ENCODE measurements at regions not wholly inside any gene's neighbourhood (a gene's known extent, or its start where the extent isn't known, plus 50 kb on each side); places are given as distances from the start of the nearest gene placed in this dataset.
"Not testable (repeated sequence)": the region's sequence is repeated elsewhere in the genome, so short reads cannot be mapped to it uniquely, and the experiment has no call there.

DNA sequence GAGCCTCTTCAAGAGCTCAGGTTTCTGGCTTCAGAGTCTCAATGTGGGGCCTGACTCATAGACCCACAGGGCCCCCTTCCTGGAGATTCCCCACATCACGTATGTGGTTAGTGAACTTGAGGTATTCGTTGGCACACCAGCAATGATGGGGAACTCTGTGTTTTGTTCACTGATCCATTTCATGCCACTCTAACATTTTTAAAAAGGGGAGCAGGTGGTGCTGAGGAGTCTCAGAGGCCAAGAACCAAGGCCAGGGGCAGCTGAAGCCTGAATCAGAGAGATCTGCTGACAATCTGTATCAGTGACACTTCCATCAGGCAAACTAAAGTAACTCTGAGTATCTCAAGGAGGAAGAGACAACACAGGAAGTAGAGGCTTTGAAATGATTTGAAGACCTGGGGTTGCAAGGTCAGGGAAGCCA lies 323.4 kb downstream of the VRK1 start:
- no peak for DNase-seq (ENCODE audit: low read depth)
- TF ChIP-seq, protein P1, sequence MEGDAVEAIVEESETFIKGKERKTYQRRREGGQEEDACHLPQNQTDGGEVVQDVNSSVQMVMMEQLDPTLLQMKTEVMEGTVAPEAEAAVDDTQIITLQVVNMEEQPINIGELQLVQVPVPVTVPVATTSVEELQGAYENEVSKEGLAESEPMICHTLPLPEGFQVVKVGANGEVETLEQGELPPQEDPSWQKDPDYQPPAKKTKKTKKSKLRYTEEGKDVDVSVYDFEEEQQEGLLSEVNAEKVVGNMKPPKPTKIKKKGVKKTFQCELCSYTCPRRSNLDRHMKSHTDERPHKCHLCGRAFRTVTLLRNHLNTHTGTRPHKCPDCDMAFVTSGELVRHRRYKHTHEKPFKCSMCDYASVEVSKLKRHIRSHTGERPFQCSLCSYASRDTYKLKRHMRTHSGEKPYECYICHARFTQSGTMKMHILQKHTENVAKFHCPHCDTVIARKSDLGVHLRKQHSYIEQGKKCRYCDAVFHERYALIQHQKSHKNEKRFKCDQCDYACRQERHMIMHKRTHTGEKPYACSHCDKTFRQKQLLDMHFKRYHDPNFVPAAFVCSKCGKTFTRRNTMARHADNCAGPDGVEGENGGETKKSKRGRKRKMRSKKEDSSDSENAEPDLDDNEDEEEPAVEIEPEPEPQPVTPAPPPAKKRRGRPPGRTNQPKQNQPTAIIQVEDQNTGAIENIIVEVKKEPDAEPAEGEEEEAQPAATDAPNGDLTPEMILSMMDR (IDR thresholded peaks at IDR 0.05; ENCODE audit: control insufficient read depth, insufficient read depth, low read depth, low read length, missing control alignments), result no peak
- H3K4me3 ChIP-seq (ENCODE audit: control insufficient read depth, low read depth, low read length), result no peak overlapping the region

- TF ChIP-seq, protein P1 (IDR thresholded peaks at IDR 0.05; ENCODE audit: control insufficient read depth, insufficient read depth, low read depth, low read length, missing control alignments), result no peak
- DNase-seq (ENCODE audit: low read depth), result no peak
- no peak overlapping the region for H3K4me3 ChIP-seq (ENCODE audit: control insufficient read depth, low read depth, low read length)
Observed at GRCh38 chr14:97129639-97130038, 332.5 kb downstream of the VRK1 start.

DNA sequence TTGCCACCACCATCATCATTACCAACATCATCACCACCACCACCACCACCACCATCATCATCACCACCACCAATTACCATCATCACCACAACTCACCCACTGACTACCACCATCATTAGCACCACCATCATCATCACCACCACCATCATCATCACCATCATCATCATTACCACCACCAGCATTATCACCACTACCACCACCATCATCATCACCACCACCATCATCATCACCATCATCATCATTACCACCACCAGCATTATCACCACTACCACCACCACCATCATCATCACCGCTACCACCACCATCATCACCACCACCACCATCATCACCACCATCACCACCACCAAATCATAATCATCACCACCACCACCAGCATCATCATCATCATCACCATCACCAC lies 338.7 kb downstream of the VRK1 start:
- not testable (repeated sequence) for H3K4me3 ChIP-seq (ENCODE audit: control insufficient read depth, low read depth, low read length); DNase-seq (ENCODE audit: low read depth)

GRCh38 chr14:97137705-97138104 lies 340.5 kb downstream of the VRK1 start:
- TF ChIP-seq, protein P1 (IDR thresholded peaks at IDR 0.05; ENCODE audit: control insufficient read depth, insufficient read depth, low read depth, low read length, missing control alignments), result no peak
- DNase-seq (ENCODE audit: low read depth), result no peak
- no peak overlapping the region for H3K4me3 ChIP-seq (ENCODE audit: control insufficient read depth, low read depth, low read length)

- TF ChIP-seq, protein P1 (IDR thresholded peaks at IDR 0.05; ENCODE audit: control insufficient read depth, insufficient read depth, low read depth, low read length, missing control alignments), result no peak
- no peak for DNase-seq (ENCODE audit: low read depth)
- no peak overlapping the region for H3K4me3 ChIP-seq (ENCODE audit: control insufficient read depth, low read depth, low read length)
Observed at GRCh38 chr14:97138801-97139200, 341.6 kb downstream of the VRK1 start.

DNA sequence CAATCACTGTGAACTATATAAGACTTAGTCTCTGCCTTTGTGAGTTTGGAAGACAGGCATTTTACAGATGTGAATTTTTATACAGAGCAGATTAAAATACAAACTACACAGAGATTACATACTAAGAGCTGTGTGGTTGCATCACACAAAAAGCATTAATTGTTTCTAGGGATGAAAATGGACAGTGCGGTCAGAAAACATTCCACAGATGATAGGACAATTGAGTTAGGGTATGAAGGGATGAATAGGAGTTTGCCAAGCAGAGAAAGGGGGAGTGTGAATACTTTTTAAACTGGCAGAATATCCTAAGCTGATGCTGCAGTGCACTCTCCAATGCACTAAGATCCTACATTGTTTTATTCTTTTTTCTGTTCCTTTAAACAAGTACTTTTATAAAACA lies 345.8 kb downstream of the VRK1 start:
- DNase-seq (ENCODE audit: low read depth), result no peak
- H3K4me3 ChIP-seq (ENCODE audit: control insufficient read depth, low read depth, low read length), result no peak overlapping the region
- TF ChIP-seq, protein P1 (IDR thresholded peaks at IDR 0.05; ENCODE audit: control insufficient read depth, insufficient read depth, low read depth, low read length, missing control alignments), result no peak

GRCh38 chr14:97143456-97143855 lies 346.3 kb downstream of the VRK1 start:
- TF ChIP-seq, protein P1 (IDR thresholded peaks at IDR 0.05; ENCODE audit: control insufficient read depth, insufficient read depth, low read depth, low read length, missing control alignments), result no peak
- H3K4me3 ChIP-seq (ENCODE audit: control insufficient read depth, low read depth, low read length), result no peak overlapping the region
- no peak for DNase-seq (ENCODE audit: low read depth)

GRCh38 chr14:97148021-97148420 lies 350.8 kb downstream of the VRK1 start:
- DNase-seq (ENCODE audit: low read depth); H3K4me3 ChIP-seq (ENCODE audit: control insufficient read depth, low read depth, low read length): not testable (repeated sequence)

Measured in AG09309 (cell line).